HUES6 (cell line): ENCODE measurements at regions not wholly inside any gene's neighbourhood (a gene's known extent, or its start where the extent isn't known, plus 50 kb on each side); places are given as distances from the start of the nearest gene placed in this dataset.

Source experiments
- H3K27ac ChIP-seq: 2 replicates; pipeline ENCODE4 v1.7.0; 2013; ENCODE audit warnings: low read depth, mild to moderate bottlenecking, low read length, inconsistent platforms
- H3K27me3 ChIP-seq: 2 replicates; pipeline ENCODE4 v1.6.1; 2013; ENCODE audit warnings: low read length; ENCODE audit not compliant: control insufficient read depth, insufficient read depth
- H3K36me3 ChIP-seq: 2 replicates; pipeline ENCODE4 v1.6.1; 2013; ENCODE audit warnings: low read length; ENCODE audit not compliant: control insufficient read depth, insufficient read depth
- H3K4me1 ChIP-seq: 2 replicates; pipeline ENCODE4 v1.6.1; 2013; ENCODE audit warnings: low read length; ENCODE audit not compliant: control insufficient read depth, insufficient read depth
- H3K4me3 ChIP-seq: 2 replicates; pipeline ENCODE4 v1.5.1; 2013; ENCODE audit warnings: low read depth, low read length
- H3K9ac ChIP-seq: one replicate; pipeline ENCODE4 v1.6.1; 2013; ENCODE audit warnings: mild to moderate bottlenecking, low read length
- H3K9me3 ChIP-seq: 2 replicates; pipeline ENCODE4 v1.6.1; 2013; ENCODE audit warnings: low read depth, low read length; ENCODE audit not compliant: control insufficient read depth, insufficient read depth

- H3K27me3 ChIP-seq = no peaks in the 10 kb centered on the region
- H3K9me3 ChIP-seq = no peaks in the 10 kb centered on the region
- H3K27ac ChIP-seq = no peak overlapping the region
- no peaks in the 10 kb centered on the region for H3K4me1 ChIP-seq
- no peak overlapping the region for H3K4me3 ChIP-seq
- no peaks in the 10 kb centered on the region for H3K36me3 ChIP-seq
- no peak overlapping the region for H3K9ac ChIP-seq
Measured at GRCh38 chr13:87872813-87873212, 201.6 kb downstream of the SLITRK5 start.

GRCh38 chr13:87877477-87877876 is 206.3 kb downstream of the SLITRK5 start:
- Histone ChIP-seq H3K9ac (no peak overlapping the region), H3K4me3 (no peak overlapping the region), H3K27me3 (no peaks in the 10 kb centered on the region), H3K27ac (no peak overlapping the region), H3K9me3 (no peaks in the 10 kb centered on the region), H3K36me3 (no peaks in the 10 kb centered on the region), H3K4me1 (no peaks in the 10 kb centered on the region)

GRCh38 chr13:87878706-87879105 is 207.5 kb downstream of the SLITRK5 start:
- no peaks in the 10 kb centered on the region for H3K4me1 ChIP-seq
- no peaks in the 10 kb centered on the region for H3K36me3 ChIP-seq
- H3K27ac ChIP-seq = no peak overlapping the region
- no peaks in the 10 kb centered on the region for H3K9me3 ChIP-seq
- no peak overlapping the region for H3K9ac ChIP-seq
- no peak overlapping the region for H3K4me3 ChIP-seq
- no peaks in the 10 kb centered on the region for H3K27me3 ChIP-seq

- Histone ChIP-seq H3K27ac (no peak overlapping the region), H3K27me3 (no peaks in the 10 kb centered on the region), H3K4me3 (no peak overlapping the region), H3K36me3 (no peaks in the 10 kb centered on the region), H3K4me1 (peaks cover 3% of the 10 kb centered on the region; the same call in 1 of the 2 replicates), H3K9ac (no peak overlapping the region), H3K9me3 (no peaks in the 10 kb centered on the region)
Measured at GRCh38 chr13:87884884-87885283, 213.7 kb downstream of the SLITRK5 start.

GRCh38 chr13:87887459-87888123 is 216.4 kb downstream of the SLITRK5 start:
- no peak overlapping the region for H3K27ac ChIP-seq
- no peaks in the 10 kb centered on the region for H3K27me3 ChIP-seq
- H3K36me3 ChIP-seq = no peaks in the 10 kb centered on the region
- no peak overlapping the region for H3K4me3 ChIP-seq
- H3K4me1 ChIP-seq = peaks cover 3% of the 10 kb centered on the region; the same call in 1 of the 2 replicates
- H3K9ac ChIP-seq = no peak overlapping the region
- no peaks in the 10 kb centered on the region for H3K9me3 ChIP-seq

- Histone ChIP-seq H3K9ac (no peak overlapping the region), H3K27me3 (no peaks in the 10 kb centered on the region), H3K9me3 (no peaks in the 10 kb centered on the region), H3K4me1 (peaks cover 3% of the 10 kb centered on the region; the same call in 1 of the 2 replicates), H3K27ac (no peak overlapping the region), H3K4me3 (no peak overlapping the region), H3K36me3 (no peaks in the 10 kb centered on the region)
Measured at GRCh38 chr13:87889254-87889653, 218.1 kb downstream of the SLITRK5 start.

GRCh38 chr13:87893186-87893585 is 222.0 kb downstream of the SLITRK5 start:
- Histone ChIP-seq H3K36me3 (no peaks in the 10 kb centered on the region), H3K4me3 (no peak overlapping the region), H3K4me1 (no peaks in the 10 kb centered on the region), H3K9me3 (no peaks in the 10 kb centered on the region), H3K27me3 (no peaks in the 10 kb centered on the region), H3K9ac (no peak overlapping the region), H3K27ac (no peak overlapping the region)

- Histone ChIP-seq H3K4me1 (no peaks in the 10 kb centered on the region), H3K4me3 (no peak overlapping the region), H3K36me3 (no peaks in the 10 kb centered on the region), H3K9ac (no peak overlapping the region), H3K9me3 (no peaks in the 10 kb centered on the region), H3K27ac (no peak overlapping the region), H3K27me3 (no peaks in the 10 kb centered on the region)
Measured at GRCh38 chr13:87894059-87894458, 222.9 kb downstream of the SLITRK5 start.

- Histone ChIP-seq H3K4me3 (no peak overlapping the region), H3K27me3 (no peaks in the 10 kb centered on the region), H3K36me3 (no peaks in the 10 kb centered on the region), H3K27ac (no peak overlapping the region), H3K9ac (no peak overlapping the region), H3K9me3 (no peaks in the 10 kb centered on the region), H3K4me1 (no peaks in the 10 kb centered on the region)
Measured at GRCh38 chr13:87903553-87903952, 232.4 kb downstream of the SLITRK5 start.

GRCh38 chr13:87906411-87906810 is 235.2 kb downstream of the SLITRK5 start:
- H3K9ac ChIP-seq = no peak overlapping the region

GRCh38 chr13:87907202-87907601 is 236.0 kb downstream of the SLITRK5 start:
- Histone ChIP-seq H3K4me3 (no peak overlapping the region), H3K9ac (no peak overlapping the region), H3K27ac (no peak overlapping the region), H3K4me1 (no peaks in the 10 kb centered on the region), H3K9me3 (no peaks in the 10 kb centered on the region), H3K36me3 (no peaks in the 10 kb centered on the region), H3K27me3 (no peaks in the 10 kb centered on the region)

More at GRCh38 chr13:87906411-87906810, 235.2 kb downstream of the SLITRK5 start:
- Histone ChIP-seq H3K4me1 (no peaks in the 10 kb centered on the region), H3K27me3 (no peaks in the 10 kb centered on the region), H3K4me3 (no peak overlapping the region), H3K27ac (no peak overlapping the region), H3K36me3 (no peaks in the 10 kb centered on the region), H3K9me3 (no peaks in the 10 kb centered on the region)
